T-helper 2 cell treated with Interferon-gamma antibody and Interleukin-4, amounts not matched to agents 100 ng/mL and 5 ng/mL, for 36 hours (primary cell): ENCODE measurements at regions not wholly inside any gene's neighbourhood (a gene's known extent, or its start where the extent isn't known, plus 50 kb on each side); places are given as distances from the start of the nearest gene placed in this dataset.
"Not testable (repeated sequence)": the region's sequence is repeated elsewhere in the genome, so short reads cannot be mapped to it uniquely, and the experiment has no call there.

Experiments
- intact Hi-C: fragments of 100-400 bp; cut with micrococcal nuclease; formaldehyde crosslinking; loops from one replicate; pipeline ENCODE4 v1.15.1; 2023

DNA sequence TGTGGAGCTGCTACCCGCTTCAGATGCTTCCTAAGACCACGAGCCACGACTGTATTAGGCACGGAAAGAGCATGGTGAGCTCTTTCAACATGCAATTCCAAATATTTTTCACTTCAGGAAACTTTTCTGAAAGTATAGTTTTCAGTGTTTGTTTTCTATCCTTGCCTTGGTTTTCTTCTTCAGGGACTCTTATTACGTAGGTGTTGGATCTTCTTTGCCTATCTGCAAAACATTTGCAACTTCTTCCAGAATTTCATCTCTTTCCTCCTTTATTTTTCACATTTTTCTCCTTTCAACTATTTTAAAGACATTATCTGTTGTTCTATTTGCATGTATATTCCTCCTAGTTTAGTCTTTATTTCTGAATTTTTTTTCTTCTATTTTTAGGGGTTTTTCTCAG is 148.9 kb upstream of the LSM14A start:
- intact Hi-C loops, result no loop called here

DNA sequence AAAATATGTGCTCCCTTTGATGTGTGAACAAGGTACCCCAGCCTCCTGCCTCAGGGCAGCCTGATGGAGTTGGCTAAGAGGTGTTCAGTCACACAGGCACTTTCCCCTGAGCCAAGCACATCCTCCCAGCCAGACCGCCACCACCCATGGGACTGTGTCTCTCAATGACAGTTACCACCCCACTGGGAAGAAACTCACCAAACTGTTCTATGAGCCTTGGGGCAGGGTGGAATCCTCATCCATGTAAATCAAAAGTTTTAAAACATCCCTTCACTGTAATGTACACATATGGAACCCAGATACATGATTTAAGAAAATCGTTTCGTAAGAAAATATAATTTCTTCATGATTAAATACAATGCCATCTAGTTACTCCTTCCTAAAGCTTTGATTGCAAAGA is 138.4 kb upstream of the LSM14A start:
- intact Hi-C loops, result no loop called here

DNA sequence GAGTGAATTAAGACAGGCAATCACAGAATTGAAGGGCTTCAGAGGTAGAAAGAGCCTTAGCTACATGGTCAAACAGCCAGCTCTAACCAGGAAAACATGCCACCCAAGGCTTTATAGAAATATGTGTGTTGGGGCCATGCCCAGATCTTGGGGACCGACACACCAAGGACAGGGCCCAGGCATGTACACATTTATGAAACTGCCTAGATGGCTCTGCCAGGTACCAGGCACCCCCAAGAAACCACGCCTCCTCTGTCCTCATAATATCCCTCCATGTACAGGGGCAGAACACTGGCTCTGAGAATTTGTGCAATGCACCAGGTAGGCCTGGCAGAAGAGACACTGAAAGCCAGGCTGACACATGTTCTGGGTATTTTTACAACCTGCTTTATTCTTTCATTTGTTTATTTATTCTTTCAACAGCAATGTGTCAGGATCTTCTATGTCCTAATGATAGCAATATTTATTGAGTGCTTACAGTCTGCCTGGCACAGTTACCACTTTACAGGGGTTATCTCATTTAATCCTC is 137.9 kb upstream of the LSM14A start:
- intact Hi-C loops, result no loop called here

DNA sequence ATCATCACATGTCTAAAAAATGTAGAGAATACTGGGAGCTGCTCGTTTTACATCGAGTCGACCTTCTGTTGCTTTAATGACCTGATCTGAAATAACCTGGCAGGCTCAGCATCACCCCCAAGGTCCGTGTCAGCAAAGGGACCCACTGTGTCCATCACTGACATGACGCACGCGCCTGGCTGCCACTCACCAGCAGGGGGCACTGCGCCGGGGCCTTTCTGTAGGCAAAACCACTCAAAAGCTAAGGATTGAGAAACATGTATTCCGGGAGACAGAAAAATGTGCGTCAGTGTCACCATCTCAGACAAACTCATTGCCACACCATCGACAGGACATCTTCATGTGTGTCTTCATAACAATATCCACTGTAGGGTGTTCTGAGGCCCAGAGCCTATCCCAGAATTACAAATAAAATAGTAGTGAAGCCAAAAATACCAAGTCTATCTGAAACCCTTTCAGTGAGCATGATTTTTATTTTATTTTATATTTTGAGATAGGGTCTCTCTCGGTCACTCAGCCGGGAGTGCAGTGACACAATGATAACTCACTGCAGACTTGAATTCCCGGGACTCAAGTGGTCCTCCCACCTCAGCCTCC is 130.3 kb upstream of the LSM14A start:
- intact Hi-C loops, result loop anchor here (1.0 kb wide), 1 partner anchor 103 kb away; no protein-coding TSS in a partner anchor

DNA sequence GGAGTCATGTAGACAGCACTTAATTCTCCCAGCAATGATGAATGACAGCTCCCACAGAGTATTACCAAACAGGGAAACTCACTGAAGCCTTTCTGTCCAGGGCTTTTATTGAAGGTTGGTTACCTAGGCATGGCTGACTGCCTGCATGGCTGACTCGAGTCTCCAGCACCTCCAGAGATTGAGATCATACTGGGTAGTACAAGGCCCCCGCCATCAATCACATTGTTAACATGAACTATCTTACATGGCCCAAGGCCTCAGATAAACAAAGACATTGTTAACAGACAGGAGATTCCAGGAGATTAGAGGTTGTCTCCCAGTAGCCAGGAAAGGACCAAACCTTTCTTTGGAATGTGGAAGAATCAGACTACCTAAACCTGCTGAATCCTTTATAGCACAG is 128.3 kb upstream of the LSM14A start:
- intact Hi-C loops, result no loop called here

DNA sequence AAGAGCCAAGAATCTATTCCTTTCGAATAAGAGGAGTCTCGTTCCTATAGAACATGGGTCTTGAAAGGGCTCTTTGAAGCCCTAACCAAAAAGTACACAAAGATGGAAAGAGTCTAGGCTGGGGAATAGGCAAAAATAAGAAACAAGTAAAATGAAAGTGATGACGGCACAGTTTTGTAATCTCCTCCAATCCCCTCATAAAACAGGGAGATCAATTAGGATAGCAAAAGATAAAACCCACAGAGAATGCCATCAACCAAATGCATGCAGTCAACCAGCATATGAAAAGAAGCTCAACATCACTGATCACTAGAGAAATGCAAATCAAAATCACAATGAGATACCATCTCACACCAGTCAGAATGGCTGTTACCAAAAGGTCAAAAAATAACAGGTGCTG is 122.4 kb upstream of the LSM14A start:
- intact Hi-C loops, result no loop called here

DNA sequence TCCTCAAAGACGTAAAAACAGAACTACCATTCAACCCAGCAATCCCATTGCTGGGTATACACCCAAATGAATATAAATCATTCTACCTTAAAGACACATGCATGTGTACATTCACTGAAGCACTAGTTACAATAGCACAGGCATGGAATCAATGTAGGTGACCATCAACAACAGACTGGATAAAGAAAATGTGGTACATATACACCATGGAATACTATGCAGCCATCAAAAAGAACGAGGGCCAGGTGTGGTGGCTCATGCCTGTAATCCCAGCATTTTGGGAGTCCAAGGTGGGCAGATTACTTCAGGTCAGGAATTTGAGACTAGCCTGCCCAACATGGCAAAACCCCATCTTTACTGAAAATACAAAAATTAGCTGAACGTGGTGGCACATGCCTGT is 121.9 kb upstream of the LSM14A start:
- intact Hi-C loops, result not testable (repeated sequence)

DNA sequence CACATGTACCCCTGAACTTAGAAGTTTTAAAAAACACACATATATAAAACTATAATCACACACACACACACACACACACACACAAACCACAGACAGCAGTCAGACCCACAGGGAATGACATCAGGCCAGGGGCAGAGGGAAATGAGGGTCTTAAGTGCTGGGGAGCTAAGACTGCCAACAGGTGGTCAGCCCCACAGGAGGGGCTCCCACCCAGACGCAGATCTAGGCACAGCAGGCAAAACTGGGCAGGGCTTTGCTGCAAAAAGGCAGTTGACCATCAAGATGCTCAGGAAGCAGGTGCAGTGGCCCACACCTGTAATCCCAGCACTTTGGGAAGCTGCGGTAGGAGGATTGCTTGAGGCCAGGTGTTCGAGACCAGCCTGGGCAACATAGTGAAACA is 121.0 kb upstream of the LSM14A start:
- intact Hi-C loops, result no loop called here

DNA sequence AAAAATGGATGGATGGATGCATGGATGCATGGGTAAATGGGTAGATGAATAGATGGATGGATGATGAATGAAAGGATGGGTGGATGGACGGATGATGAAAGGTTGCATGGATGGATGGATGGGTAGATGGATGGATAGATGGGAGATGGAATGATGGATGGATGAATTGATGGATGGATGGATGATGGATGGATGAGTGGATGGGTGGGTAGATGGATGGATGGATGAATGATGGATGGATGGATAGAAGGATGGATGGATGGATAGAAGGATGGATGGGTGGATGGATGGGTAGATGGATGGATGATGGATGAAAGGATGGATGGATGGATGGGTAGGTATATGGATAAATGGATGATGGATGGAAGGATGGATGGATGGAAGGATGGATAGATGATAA is 115.1 kb upstream of the LSM14A start:
- intact Hi-C loops, result no loop called here

DNA sequence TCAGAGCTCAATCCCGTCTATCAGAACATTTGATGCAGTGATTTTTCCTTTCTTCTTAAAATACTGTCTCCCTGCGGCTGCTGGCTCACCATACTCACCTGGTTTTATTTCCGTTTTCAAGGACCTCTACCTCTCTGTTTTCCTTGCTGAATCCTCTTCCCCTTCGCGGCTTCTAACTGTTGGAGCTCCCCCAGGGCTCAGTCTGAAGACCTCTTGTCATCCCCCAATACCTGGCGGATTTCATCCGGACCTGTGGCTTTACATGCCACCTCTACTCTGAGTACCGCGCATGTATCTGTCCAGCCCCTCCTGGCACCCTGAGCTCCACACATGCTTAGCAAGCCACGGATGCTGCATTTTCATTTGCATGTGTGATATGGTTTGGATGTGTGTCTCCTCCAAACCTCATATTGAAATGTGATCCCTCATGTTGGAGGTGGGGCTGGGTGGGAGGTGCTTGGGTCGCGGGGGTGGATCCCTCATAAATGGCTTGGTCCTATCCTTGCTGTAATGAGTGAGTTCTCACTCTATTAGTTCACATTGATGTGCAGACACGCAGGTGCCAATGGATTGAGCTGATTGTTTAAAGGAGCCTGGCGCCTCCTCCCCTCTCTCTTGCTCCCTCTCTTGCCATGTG is 106.2 kb upstream of the LSM14A start:
- intact Hi-C loops, result no loop called here

DNA sequence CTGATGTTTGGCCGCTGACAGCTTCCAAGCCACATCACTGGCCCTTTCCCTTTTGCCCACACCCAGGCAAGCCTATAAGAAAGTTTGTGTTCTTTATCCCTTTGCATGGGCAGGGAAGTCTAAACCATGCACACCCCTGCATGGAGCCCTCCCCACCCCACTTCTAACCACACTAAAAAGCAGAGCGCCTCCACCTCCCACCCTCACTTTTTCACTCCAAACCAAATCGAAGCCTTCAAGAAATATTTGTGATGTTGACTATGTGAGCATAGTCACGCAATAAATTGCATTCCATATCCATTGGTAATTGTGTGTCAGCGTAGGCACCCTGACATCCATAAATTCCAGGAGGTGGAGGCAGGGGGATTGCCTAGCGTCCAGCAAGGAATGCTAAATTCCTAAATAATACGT is 104.4 kb upstream of the LSM14A start:
- intact Hi-C loops, result no loop called here

DNA sequence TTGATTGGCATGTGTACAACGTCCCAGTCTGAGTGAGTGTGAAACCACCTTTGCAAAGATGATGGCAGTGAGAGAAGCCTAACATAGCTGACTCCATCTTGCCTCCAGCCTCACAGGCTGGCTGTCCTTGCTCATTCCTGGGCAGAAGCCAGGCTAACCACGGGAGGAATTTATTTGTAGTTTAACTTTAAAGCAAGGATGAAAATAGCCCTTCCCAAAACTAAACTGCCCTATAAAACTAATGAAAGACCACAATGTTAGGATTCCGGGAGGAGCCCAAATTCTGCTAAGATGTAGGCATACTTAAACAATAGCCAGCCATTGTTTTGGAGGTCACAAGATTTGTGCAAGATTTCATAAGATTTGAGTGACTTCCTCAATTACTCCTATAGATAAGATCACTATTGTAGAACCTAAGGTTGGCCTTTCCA is 96.6 kb upstream of the LSM14A start:
- intact Hi-C loops, result no loop called here

DNA sequence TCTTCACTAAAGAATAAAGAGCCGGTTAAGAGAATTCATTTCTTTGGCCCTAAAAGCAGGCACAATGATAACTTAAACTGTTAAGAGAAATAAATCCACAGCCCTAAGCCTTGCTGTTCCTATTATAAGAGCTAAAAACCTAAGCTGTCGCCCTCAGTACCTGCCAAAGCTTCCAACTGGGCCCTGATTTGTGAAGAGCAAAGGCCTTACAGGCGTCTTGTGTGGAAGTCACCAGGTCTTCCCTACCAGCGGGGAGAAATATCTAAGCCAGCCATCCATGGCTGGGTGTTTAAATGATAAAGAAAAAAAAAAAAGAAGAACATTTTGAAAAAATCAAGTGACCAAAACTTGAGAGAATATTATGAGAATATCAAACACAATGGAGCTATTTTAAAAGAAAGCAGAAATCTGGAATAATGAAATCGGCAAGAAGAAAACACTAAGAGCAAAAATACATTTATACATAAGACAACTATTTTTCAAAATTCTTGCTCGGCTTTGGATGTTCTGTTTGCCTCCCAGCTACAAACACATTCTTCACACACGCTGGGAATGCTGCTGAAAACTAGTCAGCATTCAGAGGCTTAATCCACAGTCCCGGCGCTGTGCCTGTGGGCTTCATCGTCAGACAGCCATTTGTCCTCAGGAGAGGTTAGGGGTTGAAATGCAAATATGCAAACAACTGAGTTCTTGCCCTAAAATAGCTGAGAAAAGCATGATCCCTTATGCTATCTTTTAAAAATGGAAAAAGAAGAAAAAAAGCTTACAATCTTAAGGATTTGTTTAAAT is 89.8 kb upstream of the LSM14A start:
- intact Hi-C loops, result no loop called here

DNA sequence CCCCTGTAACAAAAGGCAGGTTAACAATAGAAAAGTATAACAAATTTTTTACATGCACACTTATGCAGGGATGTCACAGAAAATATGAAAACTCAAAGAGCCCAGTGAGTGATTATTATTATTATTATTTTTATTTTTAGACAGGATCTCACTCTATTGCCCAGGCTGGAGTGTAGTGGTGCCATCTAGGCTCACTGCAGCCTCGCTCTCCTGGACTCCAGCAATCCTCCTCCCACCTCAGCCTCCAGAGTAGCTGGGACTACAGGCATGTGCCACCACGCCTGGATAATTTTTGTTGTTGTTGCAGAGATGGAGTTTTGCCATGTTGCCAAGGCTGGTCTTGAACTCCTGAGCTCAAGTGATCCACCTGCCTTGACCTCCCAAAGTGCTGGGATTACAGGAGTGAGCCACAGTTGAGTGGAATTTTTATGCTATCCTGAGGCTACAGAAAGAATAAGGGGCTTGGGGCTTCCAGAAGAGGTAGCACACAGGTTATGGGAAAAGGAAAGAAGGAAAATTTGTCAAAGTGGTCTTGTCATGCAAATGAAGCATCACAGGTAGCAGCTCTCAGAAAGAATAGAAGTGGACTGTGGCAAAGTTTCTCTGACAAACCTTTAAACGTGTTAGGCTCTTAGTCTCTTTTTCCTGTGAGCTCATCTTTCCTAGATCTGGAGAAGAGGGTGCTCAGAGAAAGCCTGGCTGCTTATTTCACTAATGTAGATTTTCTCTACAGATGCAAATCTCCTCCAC is 87.7 kb upstream of the LSM14A start:
- intact Hi-C loops, result no loop called here

DNA sequence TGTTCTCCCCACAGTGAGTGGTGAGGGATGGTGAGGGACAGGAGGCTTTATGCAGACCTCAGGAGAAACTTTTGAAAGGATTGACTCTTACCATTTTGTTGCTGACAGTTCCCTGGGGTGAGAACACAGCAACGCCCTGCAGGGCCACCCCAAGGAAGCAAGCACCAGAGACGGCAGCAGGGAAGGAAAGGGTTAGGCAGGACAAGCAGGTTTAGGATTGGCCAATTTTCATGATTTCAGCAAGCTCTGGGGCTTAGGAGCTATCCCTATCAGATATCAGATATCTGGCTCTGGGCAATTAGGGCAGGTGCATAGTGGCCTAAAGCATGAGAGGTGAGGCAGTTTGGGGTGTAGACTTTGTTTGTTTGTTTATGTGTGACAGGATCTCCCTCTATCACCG is 87.0 kb upstream of the LSM14A start:
- intact Hi-C loops, result no loop called here

DNA sequence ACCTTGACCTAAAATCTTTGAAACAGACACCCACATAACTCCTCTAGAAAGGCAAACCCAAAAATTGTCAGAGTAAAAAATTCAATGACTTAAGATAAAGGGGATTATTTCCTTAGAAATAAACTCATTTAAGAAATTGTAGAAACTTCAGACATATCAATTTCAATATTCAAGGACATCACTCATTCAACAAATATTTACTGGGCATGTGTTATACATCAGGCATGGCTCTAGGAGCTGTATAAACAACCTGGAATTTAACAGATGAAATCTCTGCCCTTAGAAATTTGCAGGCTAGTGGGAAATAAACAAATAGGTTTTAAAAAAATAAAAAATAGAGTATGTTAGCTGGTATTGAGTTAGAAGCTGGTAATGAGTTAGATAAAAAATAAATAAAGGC is 84.0 kb upstream of the LSM14A start:
- intact Hi-C loops, result no loop called here

DNA sequence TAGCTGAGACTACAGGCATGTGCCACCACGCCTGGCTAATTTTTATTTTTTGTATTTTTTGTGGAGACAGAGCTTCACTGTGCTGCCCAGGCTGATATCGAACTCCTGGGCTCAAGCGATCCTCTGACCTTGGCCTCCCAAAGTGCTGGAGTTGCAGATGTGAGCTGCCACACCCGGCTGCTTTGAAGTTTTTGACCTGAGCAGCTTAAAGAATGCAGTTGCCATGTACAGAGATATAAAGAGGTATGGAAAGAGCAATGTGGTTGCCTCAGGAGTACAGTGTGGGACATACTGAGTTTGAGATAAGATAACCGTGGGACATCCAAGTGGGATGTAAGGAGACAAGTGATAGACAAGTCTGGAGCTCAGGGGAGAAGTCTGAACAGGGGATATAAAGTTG is 82.7 kb upstream of the LSM14A start:
- intact Hi-C loops, result no loop called here

DNA sequence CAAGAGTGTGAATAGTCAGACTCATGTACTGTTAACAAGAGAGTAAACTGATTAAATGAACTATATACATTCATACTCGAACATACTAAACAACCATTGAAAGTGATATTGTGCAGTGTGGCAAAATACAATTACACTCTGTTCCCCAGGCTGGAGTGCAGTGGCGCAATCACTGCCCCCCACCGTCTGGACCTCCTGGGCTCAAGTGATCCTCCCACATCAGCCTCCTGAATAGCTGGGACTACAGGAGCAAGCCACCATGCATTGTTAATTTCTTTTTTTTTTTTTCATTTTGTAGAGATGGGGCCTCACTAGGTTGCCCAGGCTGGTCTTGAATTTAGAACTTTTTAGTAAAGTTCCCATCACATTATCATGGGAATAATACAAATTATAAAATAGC is 77.3 kb upstream of the LSM14A start:
- intact Hi-C loops, result no loop called here

DNA sequence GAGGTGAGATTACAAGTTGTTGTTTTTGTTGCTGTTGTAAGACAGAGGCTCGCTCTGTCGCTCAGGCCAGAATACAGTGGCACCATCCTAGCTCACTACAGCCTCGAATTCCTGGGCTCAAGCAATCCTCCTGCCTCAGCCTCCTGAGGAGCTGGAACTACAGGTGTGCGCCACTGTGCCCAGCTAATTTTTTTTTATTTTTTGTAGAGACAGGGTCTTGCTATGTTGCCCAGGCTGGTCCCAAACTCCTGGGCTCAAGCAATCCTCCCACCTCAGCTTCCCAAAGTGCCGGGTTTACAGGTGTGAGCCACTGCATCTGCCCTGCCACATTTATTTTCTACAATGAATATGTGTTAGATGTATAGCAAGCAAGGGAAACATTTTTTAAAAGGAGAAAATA is 76.9 kb upstream of the LSM14A start:
- intact Hi-C loops, result not testable (repeated sequence)

DNA sequence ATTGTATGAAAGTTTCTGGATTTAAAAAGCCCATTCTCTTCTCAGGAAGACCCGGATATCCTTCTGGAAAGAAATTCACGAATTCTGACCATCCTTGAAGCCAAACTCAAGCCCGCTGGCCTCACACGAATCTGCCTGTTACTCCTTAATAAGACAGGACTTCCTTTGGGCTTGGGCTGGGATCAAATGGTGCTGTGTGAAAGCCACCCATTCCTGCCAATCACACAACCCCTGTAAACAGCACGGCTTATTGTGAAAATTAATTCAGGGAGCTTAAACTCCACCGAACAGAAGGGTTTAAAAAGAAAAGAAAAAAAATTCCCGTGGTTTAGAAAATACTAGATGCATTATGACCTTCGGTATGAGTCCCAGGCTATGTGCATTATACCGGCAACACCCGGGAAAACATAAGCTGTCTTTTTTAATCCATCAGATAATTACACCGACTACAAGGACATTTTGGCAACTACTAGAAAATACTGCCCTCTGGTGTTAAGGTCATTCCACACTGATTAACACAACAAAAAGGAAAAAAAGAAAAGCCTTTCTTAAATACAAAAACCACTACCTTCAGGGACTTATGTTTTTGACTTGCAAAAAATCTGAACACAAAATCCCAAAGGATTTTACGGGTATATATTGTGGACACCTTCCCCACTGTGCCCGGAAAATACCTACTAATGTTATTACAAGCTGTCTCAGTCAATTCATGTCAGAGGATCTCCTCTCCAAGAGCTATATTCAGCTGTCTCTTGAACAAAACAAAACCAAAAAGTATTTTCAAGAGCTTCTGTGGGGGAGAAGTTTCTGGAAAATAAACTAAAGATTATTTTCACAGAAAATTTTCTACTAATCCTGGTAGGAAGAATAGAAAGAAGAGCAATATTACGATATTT is 76.0 kb upstream of the LSM14A start:
- intact Hi-C loops, result loop anchor here (1.0 kb wide), 1 partner anchor 318 kb away; no protein-coding TSS in a partner anchor

DNA sequence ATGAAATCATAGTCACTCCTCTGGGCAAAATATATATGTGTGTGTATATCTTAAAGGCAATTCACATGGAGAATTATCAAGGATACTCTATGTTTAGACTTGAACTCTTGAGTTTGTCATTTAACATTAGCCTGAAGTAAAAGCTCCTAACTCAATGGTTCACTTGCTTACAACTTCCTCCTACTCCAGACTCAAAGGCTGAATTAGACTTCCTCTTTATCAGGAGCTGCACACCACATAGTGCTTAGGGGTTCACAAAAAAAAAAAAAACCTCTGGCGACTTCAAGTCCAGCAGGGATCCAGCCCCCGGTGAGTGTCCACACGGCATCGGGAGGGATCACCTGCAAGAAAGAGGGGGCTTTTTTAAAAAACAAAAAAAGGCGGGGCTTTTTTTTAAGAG is 68.2 kb upstream of the LSM14A start:
- intact Hi-C loops, result no loop called here
